A673 (cell line): ENCODE measurements at regions not wholly inside any gene's neighbourhood (a gene's known extent, or its start where the extent isn't known, plus 50 kb on each side); places are given as distances from the start of the nearest gene placed in this dataset.

Experiments
- BruUV-seq: library from RNA; stranded (reverse); fragments of 400-500 nt; replicated peaks from 2 replicates; lab custom pipeline; 2021; lab: Mats Ljungman, UMichigan
- CTCF ChIA-PET: fragments of 300-600 bp; sonication (Branson Sonifier 250); formaldehyde crosslinking; loops from one replicate; lab custom pipeline; 2022; ENCODE audit warnings: antibody characterized with exemption; lab: Charles Lee
- POLR2A ChIA-PET: fragments of 300-600 bp; sonication (Branson Sonifier 250); formaldehyde crosslinking; loops from one replicate; lab custom pipeline; 2022; ENCODE audit warnings: antibody characterized with exemption; ENCODE audit not compliant: low non-redundant PET; lab: Charles Lee
- DNase-seq: peaks from one replicate; pipeline ENCODE4 v3.0.0-alpha.2; 2015; ENCODE audit warnings: low spot score
- H3K27ac ChIP-seq: fragments of 200-600 bp; sonication (generic); 2 replicates; pipeline ENCODE4 v1.5.1; 2016; ENCODE audit warnings: mixed run types, low read depth, mild to moderate bottlenecking, mixed read lengths, antibody characterized with exemption, low read length; ENCODE audit not compliant: poor library complexity, severe bottlenecking
- H3K27me3 ChIP-seq: fragments of 200-600 bp; sonication (generic); replicated peaks from 2 replicates; pipeline ENCODE4 v1.6.1; 2017; ENCODE audit warnings: mixed run types, low read depth, mild to moderate bottlenecking, mixed read lengths, antibody characterized with exemption, low read length; ENCODE audit not compliant: insufficient read depth, poor library complexity
- H3K36me3 ChIP-seq: fragments of 200-600 bp; sonication (generic); 2 replicates; pipeline ENCODE4 v1.6.1; 2016; ENCODE audit warnings: mixed run types, mild to moderate bottlenecking, mixed read lengths, antibody characterized with exemption, low read length; ENCODE audit not compliant: insufficient read depth, poor library complexity, severe bottlenecking
- H3K4me1 ChIP-seq: fragments of 200-600 bp; sonication (generic); 2 replicates; pipeline ENCODE4 v1.6.1; 2017; ENCODE audit warnings: mixed run types, mild to moderate bottlenecking, mixed read lengths, antibody characterized with exemption, low read length; ENCODE audit not compliant: insufficient read depth, poor library complexity, severe bottlenecking
- H3K4me3 ChIP-seq: fragments of 200-600 bp; sonication (generic); 2 replicates; pipeline ENCODE4 v1.5.1; 2016; ENCODE audit warnings: low read depth, mixed run types, mild to moderate bottlenecking, mixed read lengths, low read length; ENCODE audit not compliant: poor library complexity, severe bottlenecking
- H3K9me3 ChIP-seq: fragments of 200-600 bp; sonication (generic); 2 replicates; pipeline ENCODE4 v1.6.1; 2016; ENCODE audit warnings: mixed run types, low read depth, mild to moderate bottlenecking, mixed read lengths, antibody characterized with exemption, low read length; ENCODE audit not compliant: poor library complexity, severe bottlenecking
- CTCF ChIP-seq: fragments of 300-800, 200-600 bp; sonication (generic); conservative IDR thresholded peaks from 2 replicates; pipeline ENCODE4 v1.5.1; 2017; ENCODE audit warnings: low read depth, mild to moderate bottlenecking, antibody characterized with exemption, low read length, moderate library complexity, mixed read lengths
- EZH2 ChIP-seq: fragments of 200-600 bp; sonication (generic); IDR thresholded peaks from 2 replicates; pipeline ENCODE4 v1.6.1; 2017; ENCODE audit warnings: borderline replicate concordance, low read depth, mild to moderate bottlenecking, mixed read lengths, antibody characterized with exemption, low read length; ENCODE audit not compliant: poor library complexity, severe bottlenecking
- intact Hi-C: fragments of 100-400 bp; cut with micrococcal nuclease; formaldehyde crosslinking; loops from one replicate; pipeline ENCODE4 v1.10.0; 2022; ENCODE audit not compliant: unreplicated experiment

- BruUV-seq = no TSS peak
- CTCF ChIA-PET = no interaction called here
- DNase-seq = peak; percentile 38
- H3K36me3 ChIP-seq = no peaks in the 10 kb centered on the region
- no peaks in the 10 kb centered on the region for H3K4me1 ChIP-seq
- H3K4me3 ChIP-seq = no peak overlapping the region
- H3K27ac ChIP-seq = no peak overlapping the region
- no peaks in the 10 kb centered on the region for H3K9me3 ChIP-seq
- no peak for TF ChIP-seq EZH2
- no peak for TF ChIP-seq CTCF
- no peaks in the 10 kb centered on the region for H3K27me3 ChIP-seq
- intact Hi-C loops = no loop called here
- POLR2A ChIA-PET = no interaction called here
Measured at GRCh38 chr2:56474412-56475158, 290.8 kb downstream of the CCDC85A start.

- Histone ChIP-seq H3K36me3 (no peaks in the 10 kb centered on the region), H3K4me3 (no peak overlapping the region), H3K9me3 (no peaks in the 10 kb centered on the region), H3K27ac (no peak overlapping the region), H3K4me1 (no peaks in the 10 kb centered on the region), H3K27me3 (no peaks in the 10 kb centered on the region)
- CTCF ChIA-PET = no interaction called here
- TF ChIP-seq EZH2 = no peak
- TF ChIP-seq CTCF = no peak
- BruUV-seq = no TSS peak
- no peak for DNase-seq
- intact Hi-C loops = no loop called here
- POLR2A ChIA-PET = no interaction called here
Measured at GRCh38 chr2:56475191-56475590, 291.4 kb downstream of the CCDC85A start.

GRCh38 chr2:56476509-56477071, 292.8 kb downstream of the CCDC85A start:
- Histone ChIP-seq H3K36me3 (no peaks in the 10 kb centered on the region), H3K27ac (no peak overlapping the region), H3K9me3 (no peaks in the 10 kb centered on the region), H3K4me3 (no peak overlapping the region), H3K27me3 (no peaks in the 10 kb centered on the region), H3K4me1 (no peaks in the 10 kb centered on the region)
- intact Hi-C loops = no loop called here
- DNase-seq = no peak
- CTCF ChIA-PET = no interaction called here
- no TSS peak for BruUV-seq
- TF ChIP-seq EZH2 (no peak), CTCF (no peak)
- POLR2A ChIA-PET = no interaction called here
